H9 (cell line): ENCODE measurements at regions not wholly inside any gene's neighbourhood (a gene's known extent, or its start where the extent isn't known, plus 50 kb on each side); places are given as distances from the start of the nearest gene placed in this dataset.

Experiments
- DNase-seq: peaks from one replicate; pipeline ENCODE4 v3.0.0-alpha.2; 2017
- H2AFZ ChIP-seq: one replicate; pipeline ENCODE4 v1.6.1; 2013; ENCODE audit warnings: mild to moderate bottlenecking, low read length, control low read depth, moderate library complexity
- H2AK5ac ChIP-seq: 2 replicates; pipeline ENCODE4 v1.6.1; 2013; ENCODE audit warnings: low read length, control low read depth, mixed read lengths; ENCODE audit not compliant: insufficient read length
- H2BK120ac ChIP-seq: one replicate; pipeline ENCODE4 v1.6.1; 2013; ENCODE audit warnings: low read depth, mild to moderate bottlenecking, low read length, control low read depth, inconsistent platforms; ENCODE audit not compliant: poor library complexity, severe bottlenecking
- H2BK12ac ChIP-seq: 2 replicates; pipeline ENCODE4 v1.6.1; 2013; ENCODE audit warnings: low read length, control low read depth, mixed read lengths, low read depth; ENCODE audit not compliant: insufficient read length
- H2BK15ac ChIP-seq: 2 replicates; pipeline ENCODE4 v1.6.1; 2013; ENCODE audit warnings: low read depth, low read length, control low read depth
- H2BK20ac ChIP-seq: one replicate; pipeline ENCODE4 v1.6.1; 2013; ENCODE audit warnings: low read depth, mild to moderate bottlenecking, low read length, control low read depth, inconsistent platforms; ENCODE audit not compliant: poor library complexity, severe bottlenecking
- H2BK5ac ChIP-seq: 2 replicates; pipeline ENCODE4 v1.6.1; 2013; ENCODE audit warnings: low read length, control low read depth, mixed read lengths; ENCODE audit not compliant: insufficient read length
- H3K14ac ChIP-seq: 2 replicates; pipeline ENCODE4 v1.6.1; 2013; ENCODE audit warnings: low read length, control low read depth; ENCODE audit not compliant: insufficient read depth
- H3K18ac ChIP-seq: 2 replicates; pipeline ENCODE4 v1.6.1; 2013; ENCODE audit warnings: low read depth, mild to moderate bottlenecking, mixed read lengths, low read length, control low read depth; ENCODE audit not compliant: insufficient read length
- H3K23ac ChIP-seq: 2 replicates; pipeline ENCODE4 v1.6.1; 2013; ENCODE audit warnings: low read length, control low read depth, mixed read lengths, low read depth; ENCODE audit not compliant: insufficient read length
- H3K23me2 ChIP-seq: 2 replicates; pipeline ENCODE4 v1.6.1; 2013; ENCODE audit warnings: low read depth, mild to moderate bottlenecking, mixed read lengths, low read length, control low read depth; ENCODE audit not compliant: insufficient read length, poor library complexity, severe bottlenecking
- H3K27ac ChIP-seq: 2 replicates; pipeline ENCODE4 v1.5.1; 2013; ENCODE audit warnings: low read length, control low read depth, mixed read lengths, low read depth; ENCODE audit not compliant: insufficient read length
- H3K27me3 ChIP-seq: 2 replicates; pipeline ENCODE4 v1.6.1; 2013; ENCODE audit warnings: low read length, control low read depth, inconsistent platforms; ENCODE audit not compliant: insufficient read depth
- H3K4ac ChIP-seq: 2 replicates; pipeline ENCODE4 v1.6.1; 2013; ENCODE audit warnings: low read depth, mild to moderate bottlenecking, control low read depth, inconsistent platforms, low read length, moderate library complexity
- H3K4me1 ChIP-seq: 2 replicates; pipeline ENCODE4 v1.6.1; 2013; ENCODE audit warnings: low read length, control low read depth, inconsistent platforms; ENCODE audit not compliant: insufficient read depth
- H3K4me2 ChIP-seq: 2 replicates; pipeline ENCODE4 v1.6.1; 2013; ENCODE audit warnings: low read length, control low read depth, mixed read lengths; ENCODE audit not compliant: insufficient read length, insufficient read depth
- H3K56ac ChIP-seq: 2 replicates; pipeline ENCODE4 v1.6.1; 2013; ENCODE audit warnings: low read depth, mild to moderate bottlenecking, mixed read lengths, low read length, control low read depth; ENCODE audit not compliant: insufficient read length
- H3K79me1 ChIP-seq: 2 replicates; pipeline ENCODE4 v1.6.1; 2013; ENCODE audit warnings: low read depth, mild to moderate bottlenecking, moderate library complexity, low read length, control low read depth, inconsistent platforms; ENCODE audit not compliant: insufficient read depth, poor library complexity, severe bottlenecking
- H3K79me2 ChIP-seq: 2 replicates; pipeline ENCODE4 v1.6.1; 2013; ENCODE audit warnings: low read length, control low read depth, inconsistent platforms; ENCODE audit not compliant: insufficient read depth
- H3K9ac ChIP-seq: 2 replicates; pipeline ENCODE4 v1.6.1; 2013; ENCODE audit warnings: low read length, control low read depth, mixed read lengths; ENCODE audit not compliant: insufficient read length; ENCODE audit errors: extremely low read depth
- H3K9me3 ChIP-seq: one replicate; pipeline ENCODE4 v1.6.1; 2013; ENCODE audit warnings: low read depth, low read length, inconsistent platforms; ENCODE audit not compliant: control insufficient read depth
- H3T11ph ChIP-seq: one replicate; pipeline ENCODE4 v1.6.1; 2013; ENCODE audit warnings: mild to moderate bottlenecking, low read length, control low read depth, inconsistent platforms
- H4K20me1 ChIP-seq: one replicate; pipeline ENCODE4 v1.6.1; 2013; ENCODE audit not compliant: control insufficient read depth, insufficient read length, insufficient read depth
- H4K5ac ChIP-seq: 2 replicates; pipeline ENCODE4 v1.6.1; 2013; ENCODE audit warnings: low read depth, mild to moderate bottlenecking, mixed read lengths, low read length, control low read depth; ENCODE audit not compliant: insufficient read length
- H4K8ac ChIP-seq: replicated peaks from 2 replicates; pipeline ENCODE4 v1.6.1; 2013; ENCODE audit warnings: low read length, control low read depth, mixed read lengths, low read depth; ENCODE audit not compliant: insufficient read length
- H4K91ac ChIP-seq: 2 replicates; pipeline ENCODE4 v1.6.1; 2013; ENCODE audit warnings: low read depth, mild to moderate bottlenecking, moderate library complexity, mixed read lengths, low read length, control low read depth; ENCODE audit not compliant: insufficient read length
- H3K27ac Mint-ChIP-seq, 3 experiments: 2 replicates in 2 of 3; 3 replicates in 1 of 3; pipeline ENCODE4 v1.8.0; 2020 to 2021; ENCODE audit warnings: mixed read lengths in 3 of 3, mild to moderate bottlenecking in 1 of 3, moderate library complexity in 1 of 3
- H3K27me3 Mint-ChIP-seq: 2 replicates; pipeline ENCODE4 v1.8.0; 2021; ENCODE audit warnings: low read depth, mild to moderate bottlenecking, moderate library complexity, mixed read lengths
- H3K36me3 Mint-ChIP-seq, 3 experiments: 2 replicates in 2 of 3; 3 replicates in 1 of 3; pipeline ENCODE4 v1.8.0; 2020 to 2021; ENCODE audit warnings: low read depth in 3 of 3, mixed read lengths in 3 of 3; ENCODE audit not compliant: insufficient read depth in 1 of 3
- H3K4me1 Mint-ChIP-seq, 2 experiments: 2 replicates each; pipeline ENCODE4 v1.8.0; 2020; ENCODE audit warnings: mixed read lengths in 2 of 2
- H3K4me3 Mint-ChIP-seq, 2 experiments: 2 replicates in 1 of 2; 3 replicates in 1 of 2; pipeline ENCODE4 v1.8.0; 2020 to 2021; ENCODE audit warnings: mild to moderate bottlenecking in 2 of 2, mixed read lengths in 2 of 2, moderate library complexity in 1 of 2
- H3K9me3 Mint-ChIP-seq, 2 experiments: 2 replicates in 1 of 2; 3 replicates in 1 of 2; pipeline ENCODE4 v1.8.0; 2020; ENCODE audit warnings: mild to moderate bottlenecking in 2 of 2, mixed read lengths in 2 of 2, moderate library complexity in 1 of 2
- WGBS: extraction: QIAGEN DNeasy Blood & Tissue Kit; methylation state at CpG from one replicate; pipeline ENCODE4 v1.1.7; 2013; ENCODE audit warnings: missing lambda C conversion rate, low lambda C conversion rate, mixed read lengths; ENCODE audit not compliant: insufficient read length; ENCODE audit errors: extremely low coverage; 5-methylcytosine and 5-hydroxymethylcytosine counted together
- TF ChIP-seq, protein P1 (sequence below): fragments of 200-600 bp; sonication (generic); conservative IDR thresholded peaks from 3 replicates; pipeline ENCODE4 v1.8.0; 2021; ENCODE audit warnings: antibody characterized with exemption, mild to moderate bottlenecking

- no peaks in the 10 kb centered on the region for H4K20me1 ChIP-seq
- DNase-seq = no peak
- H3K79me2 ChIP-seq = no peaks in the 10 kb centered on the region
- no peak overlapping the region for H2AK5ac ChIP-seq
- TF ChIP-seq, protein P1, sequence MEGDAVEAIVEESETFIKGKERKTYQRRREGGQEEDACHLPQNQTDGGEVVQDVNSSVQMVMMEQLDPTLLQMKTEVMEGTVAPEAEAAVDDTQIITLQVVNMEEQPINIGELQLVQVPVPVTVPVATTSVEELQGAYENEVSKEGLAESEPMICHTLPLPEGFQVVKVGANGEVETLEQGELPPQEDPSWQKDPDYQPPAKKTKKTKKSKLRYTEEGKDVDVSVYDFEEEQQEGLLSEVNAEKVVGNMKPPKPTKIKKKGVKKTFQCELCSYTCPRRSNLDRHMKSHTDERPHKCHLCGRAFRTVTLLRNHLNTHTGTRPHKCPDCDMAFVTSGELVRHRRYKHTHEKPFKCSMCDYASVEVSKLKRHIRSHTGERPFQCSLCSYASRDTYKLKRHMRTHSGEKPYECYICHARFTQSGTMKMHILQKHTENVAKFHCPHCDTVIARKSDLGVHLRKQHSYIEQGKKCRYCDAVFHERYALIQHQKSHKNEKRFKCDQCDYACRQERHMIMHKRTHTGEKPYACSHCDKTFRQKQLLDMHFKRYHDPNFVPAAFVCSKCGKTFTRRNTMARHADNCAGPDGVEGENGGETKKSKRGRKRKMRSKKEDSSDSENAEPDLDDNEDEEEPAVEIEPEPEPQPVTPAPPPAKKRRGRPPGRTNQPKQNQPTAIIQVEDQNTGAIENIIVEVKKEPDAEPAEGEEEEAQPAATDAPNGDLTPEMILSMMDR = no peak; the same call in 2 of the 3 replicates
- no peaks in the 10 kb centered on the region for H3K79me1 ChIP-seq
- H3K18ac ChIP-seq = no peak overlapping the region
- no peak overlapping the region for H3K23ac ChIP-seq
- no peak overlapping the region for H3K9ac ChIP-seq
- H3K56ac ChIP-seq = no peak overlapping the region
- no peak overlapping the region for H4K91ac ChIP-seq
- H2BK20ac ChIP-seq = no peak overlapping the region
- no peak overlapping the region for H2BK120ac ChIP-seq
- no peak overlapping the region for H3K4me2 ChIP-seq
- Mint-ChIP-seq H3K36me3 (no peaks in the 10 kb centered on the region), H3K27me3 (no peaks in the 10 kb centered on the region), H3K4me1 (peaks cover 8 to 15% of the 10 kb centered on the region in 2 experiments), H3K27ac (no peak overlapping the region; a peak in 1 of 7 replicates), H3K9me3 (no peaks in the 10 kb centered on the region), H3K4me3 (no peak overlapping the region)
- no peak overlapping the region for H3T11ph ChIP-seq
- no peak overlapping the region for H2BK12ac ChIP-seq
- H3K4ac ChIP-seq = no peak overlapping the region
- no peak overlapping the region for H2BK5ac ChIP-seq
- no peak overlapping the region for H2AFZ ChIP-seq
- H3K14ac ChIP-seq = no peak overlapping the region
- no peaks in the 10 kb centered on the region for H3K4me1 ChIP-seq
- H4K8ac ChIP-seq = no peak overlapping the region
- no peak overlapping the region for H3K27ac ChIP-seq
- no peak overlapping the region for H4K5ac ChIP-seq
- no peaks in the 10 kb centered on the region for H3K23me2 ChIP-seq
- H3K9me3 ChIP-seq = no peaks in the 10 kb centered on the region
- no peaks in the 10 kb centered on the region for H3K27me3 ChIP-seq
- H2BK15ac ChIP-seq = no peak overlapping the region
- WGBS = no CpG with 5 or more reads among the region's 2 CpGs
Observed at GRCh38 chr6:112781241-112781640, 434.1 kb downstream of the RFPL4B start.
